Stimulated activated CD4-positive, alpha-beta T cell treated with anti-CD3 and anti-CD28 coated beads, TNF-alpha, amount 100 ng/mL, for 4 hours (primary cell): ENCODE measurements at regions not wholly inside any gene's neighbourhood (a gene's known extent, or its start where the extent isn't known, plus 50 kb on each side); places are given as distances from the start of the nearest gene placed in this dataset.
"Not testable (repeated sequence)": the region's sequence is repeated elsewhere in the genome, so short reads cannot be mapped to it uniquely, and the experiment has no call there.

ENCODE experiments used
- DNase-seq, 3 experiments: peaks; one replicate each; pipeline ENCODE4 v3.0.0-alpha.2; 2020; ENCODE audit warnings: low read depth in 3 of 3

- no peak for DNase-seq
These were observed 141.7 kb upstream of the SHH start for GRCh38 chr7:155953781-155954549.

- no peak for DNase-seq
These were observed 141.2 kb upstream of the SHH start for GRCh38 chr7:155953501-155953778.

GRCh38 chr7:155951554-155952158 lies 139.4 kb upstream of the SHH start:
- DNase-seq = no peak

GRCh38 chr7:155950898-155951553 lies 138.8 kb upstream of the SHH start:
- DNase-seq = no peak

- DNase-seq = no peak
These were observed 136.6 kb upstream of the SHH start for GRCh38 chr7:155948845-155949244.

GRCh38 chr7:155948423-155948822 lies 136.2 kb upstream of the SHH start:
- DNase-seq = no peak

GRCh38 chr7:155947051-155947450 lies 134.8 kb upstream of the SHH start:
- DNase-seq = no peak

- no peak for DNase-seq
These were observed 133.5 kb upstream of the SHH start for GRCh38 chr7:155945670-155946325.

GRCh38 chr7:155944901-155945300 lies 132.6 kb upstream of the SHH start:
- no peak for DNase-seq

- DNase-seq = no peak
These were observed 131.1 kb upstream of the SHH start for GRCh38 chr7:155943251-155943899.

GRCh38 chr7:155942226-155942950 lies 130.1 kb upstream of the SHH start:
- no peak for DNase-seq

- no peak for DNase-seq
These were observed 129.4 kb upstream of the SHH start for GRCh38 chr7:155941688-155942087.

- DNase-seq = no peak
These were observed 127.1 kb upstream of the SHH start for GRCh38 chr7:155939350-155939749.

GRCh38 chr7:155938129-155938528 lies 125.9 kb upstream of the SHH start:
- DNase-seq = no peak

- no peak for DNase-seq
These were observed 123.5 kb upstream of the SHH start for GRCh38 chr7:155935726-155936125.

GRCh38 chr7:155935005-155935557 lies 122.8 kb upstream of the SHH start:
- DNase-seq = no peak

GRCh38 chr7:155932324-155932723 lies 120.1 kb upstream of the SHH start:
- not testable (repeated sequence) for DNase-seq

GRCh38 chr7:155931396-155932085 lies 119.3 kb upstream of the SHH start:
- DNase-seq = no peak

GRCh38 chr7:155930527-155930926 lies 118.3 kb upstream of the SHH start:
- DNase-seq = no peak

GRCh38 chr7:155930061-155930460 lies 117.8 kb upstream of the SHH start:
- no peak for DNase-seq

GRCh38 chr7:155928583-155928982 lies 116.3 kb upstream of the SHH start:
- no peak for DNase-seq
